Glutamatergic neuron (in vitro differentiated cells): ENCODE measurements at regions not wholly inside any gene's neighbourhood (a gene's known extent, or its start where the extent isn't known, plus 50 kb on each side); places are given as distances from the start of the nearest gene placed in this dataset.
A peak's percentile ranks its signal among the peaks of the same experiment; 100 is the strongest.

Experiments
- DNase-seq: peaks from one replicate; pipeline ENCODE4 v3.0.0; 2022
- H3K27ac Mint-ChIP-seq: one replicate; pipeline ENCODE4 v1.8.0; 2020; ENCODE audit warnings: mild to moderate bottlenecking, mixed read lengths, inconsistent platforms; ENCODE audit not compliant: unreplicated experiment
- H3K27me3 Mint-ChIP-seq: one replicate; pipeline ENCODE4 v1.8.0; 2020; ENCODE audit warnings: mild to moderate bottlenecking, moderate library complexity, mixed read lengths, inconsistent platforms; ENCODE audit not compliant: unreplicated experiment
- H3K36me3 Mint-ChIP-seq: one replicate; pipeline ENCODE4 v1.8.0; 2020; ENCODE audit warnings: mild to moderate bottlenecking, mixed read lengths, inconsistent platforms; ENCODE audit not compliant: unreplicated experiment
- H3K4me1 Mint-ChIP-seq: one replicate; pipeline ENCODE4 v1.8.0; 2020; ENCODE audit warnings: mild to moderate bottlenecking, low read depth, mixed read lengths, inconsistent platforms; ENCODE audit not compliant: unreplicated experiment
- H3K4me3 Mint-ChIP-seq: one replicate; pipeline ENCODE4 v1.8.0; 2020; ENCODE audit warnings: mild to moderate bottlenecking, mixed read lengths, inconsistent platforms; ENCODE audit not compliant: unreplicated experiment
- H3K9me3 Mint-ChIP-seq: one replicate; pipeline ENCODE4 v1.8.0; 2020; ENCODE audit warnings: mild to moderate bottlenecking, moderate library complexity, mixed read lengths, inconsistent platforms; ENCODE audit not compliant: unreplicated experiment
- CTCF ChIP-seq: fragments of 200-600 bp; sonication (generic); IDR thresholded peaks from one replicate; pipeline ENCODE4 v1.5.0; 2021; ENCODE audit not compliant: partially characterized antibody, unreplicated experiment

GRCh38 chr20:11539450-11539849 lies 378.2 kb upstream of the BTBD3 start:
- H3K36me3 Mint-ChIP-seq: no peaks in the 10 kb centered on the region
- H3K27ac Mint-ChIP-seq: no peak overlapping the region
- H3K27me3 Mint-ChIP-seq: no peaks in the 10 kb centered on the region
- no peaks in the 10 kb centered on the region for H3K9me3 Mint-ChIP-seq
- no peak for TF ChIP-seq CTCF
- no peak overlapping the region for H3K4me3 Mint-ChIP-seq
- H3K4me1 Mint-ChIP-seq: no peaks in the 10 kb centered on the region
- DNase-seq: no peak

GRCh38 chr20:11540558-11540957 lies 377.1 kb upstream of the BTBD3 start:
- H3K27me3 Mint-ChIP-seq: no peaks in the 10 kb centered on the region
- DNase-seq: no peak
- no peak for TF ChIP-seq CTCF
- no peak overlapping the region for H3K27ac Mint-ChIP-seq
- no peaks in the 10 kb centered on the region for H3K36me3 Mint-ChIP-seq
- H3K4me3 Mint-ChIP-seq: no peak overlapping the region
- no peaks in the 10 kb centered on the region for H3K9me3 Mint-ChIP-seq
- no peaks in the 10 kb centered on the region for H3K4me1 Mint-ChIP-seq

- no peak for TF ChIP-seq CTCF
- no peaks in the 10 kb centered on the region for H3K36me3 Mint-ChIP-seq
- H3K9me3 Mint-ChIP-seq: no peaks in the 10 kb centered on the region
- H3K27me3 Mint-ChIP-seq: no peaks in the 10 kb centered on the region
- no peak overlapping the region for H3K27ac Mint-ChIP-seq
- no peak overlapping the region for H3K4me3 Mint-ChIP-seq
- no peaks in the 10 kb centered on the region for H3K4me1 Mint-ChIP-seq
- DNase-seq: no peak
Observed at GRCh38 chr20:11542645-11543044, 375.0 kb upstream of the BTBD3 start.

- no peak overlapping the region for H3K27ac Mint-ChIP-seq
- H3K4me3 Mint-ChIP-seq: no peak overlapping the region
- H3K27me3 Mint-ChIP-seq: no peaks in the 10 kb centered on the region
- TF ChIP-seq CTCF: peak; percentile 63
- no peaks in the 10 kb centered on the region for H3K4me1 Mint-ChIP-seq
- no peaks in the 10 kb centered on the region for H3K36me3 Mint-ChIP-seq
- no peak for DNase-seq
- no peaks in the 10 kb centered on the region for H3K9me3 Mint-ChIP-seq
Observed at GRCh38 chr20:11544029-11544678, 373.5 kb upstream of the BTBD3 start.

- H3K4me1 Mint-ChIP-seq: no peaks in the 10 kb centered on the region
- no peak overlapping the region for H3K27ac Mint-ChIP-seq
- no peak for DNase-seq
- H3K9me3 Mint-ChIP-seq: no peaks in the 10 kb centered on the region
- H3K4me3 Mint-ChIP-seq: no peak overlapping the region
- no peak for TF ChIP-seq CTCF
- H3K36me3 Mint-ChIP-seq: no peaks in the 10 kb centered on the region
- no peaks in the 10 kb centered on the region for H3K27me3 Mint-ChIP-seq
Observed at GRCh38 chr20:11546939-11547338, 370.8 kb upstream of the BTBD3 start.
